HG02678 (cell line): ENCODE measurements at regions not wholly inside any gene's neighbourhood (a gene's known extent, or its start where the extent isn't known, plus 50 kb on each side); places are given as distances from the start of the nearest gene placed in this dataset.

Source experiments
- ATAC-seq: cut with Tn5 transposase; IDR thresholded peaks from one replicate; pipeline ENCODE4 v1.9.1; 2021; ENCODE audit warnings: mild to moderate bottlenecking, moderate library complexity; ENCODE audit not compliant: unreplicated experiment

- ATAC-seq = no peak
Measured at GRCh38 chr6:80482056-80482455, 375.6 kb downstream of the BCKDHB start.

GRCh38 chr6:80480421-80481157, 374.1 kb downstream of the BCKDHB start:
- no peak for ATAC-seq

GRCh38 chr6:80478030-80478429, 371.6 kb downstream of the BCKDHB start:
- ATAC-seq = no peak

- ATAC-seq = no peak
Measured at GRCh38 chr6:80477591-80477990, 371.1 kb downstream of the BCKDHB start.

GRCh38 chr6:80472271-80472670, 365.8 kb downstream of the BCKDHB start:
- no peak for ATAC-seq

GRCh38 chr6:80469977-80470376, 363.5 kb downstream of the BCKDHB start:
- no peak for ATAC-seq

- ATAC-seq = no peak
Measured at GRCh38 chr6:80468398-80468797, 361.9 kb downstream of the BCKDHB start.

GRCh38 chr6:80467408-80467807, 360.9 kb downstream of the BCKDHB start:
- ATAC-seq = no peak

GRCh38 chr6:80466981-80467380, 360.5 kb downstream of the BCKDHB start:
- no peak for ATAC-seq

GRCh38 chr6:80465513-80465912, 359.0 kb downstream of the BCKDHB start:
- ATAC-seq = no peak

GRCh38 chr6:80464901-80465300, 358.4 kb downstream of the BCKDHB start:
- ATAC-seq = no peak

- no peak for ATAC-seq
Measured at GRCh38 chr6:80463197-80463596, 356.7 kb downstream of the BCKDHB start.

GRCh38 chr6:80460257-80460865, 353.9 kb downstream of the BCKDHB start:
- ATAC-seq = no peak

GRCh38 chr6:80457439-80457933, 351.0 kb downstream of the BCKDHB start:
- ATAC-seq = no peak

GRCh38 chr6:80456724-80457438, 350.4 kb downstream of the BCKDHB start:
- ATAC-seq = no peak

GRCh38 chr6:80454661-80455365, 348.3 kb downstream of the BCKDHB start:
- no peak for ATAC-seq

- no peak for ATAC-seq
Measured at GRCh38 chr6:80454197-80454596, 347.7 kb downstream of the BCKDHB start.

GRCh38 chr6:80449726-80450125, 343.3 kb downstream of the BCKDHB start:
- ATAC-seq = no peak

- no peak for ATAC-seq
Measured at GRCh38 chr6:80446454-80447045, 340.1 kb downstream of the BCKDHB start.

GRCh38 chr6:80445751-80446150, 339.3 kb downstream of the BCKDHB start:
- ATAC-seq = no peak

GRCh38 chr6:80442366-80442765, 335.9 kb downstream of the BCKDHB start:
- no peak for ATAC-seq
